ENCODE measurements at regions not wholly inside any gene's neighbourhood (a gene's known extent, or its start where the extent isn't known, plus 50 kb on each side); places are given as distances from the start of the nearest gene placed in this dataset.

GRCh38 chr4:57632564-57632963, 522.4 kb upstream of the IGFBP7 start:
- no peak overlapping the region for H3K4me3 ChIP-seq (ENCODE audit: low read depth, low read length)
- no peak for DNase-seq (ENCODE audit: low read depth)
- in situ Hi-C loops (cut with HindIII; ENCODE audit: low sequenced_read_pairs) = no loop called here
- TF ChIP-seq CTCF (IDR thresholded peaks at IDR 0.05; ENCODE audit: low read depth, low read length, missing control alignments) = no peak

- no peak for DNase-seq (ENCODE audit: low read depth)
- TF ChIP-seq CTCF (IDR thresholded peaks at IDR 0.05; ENCODE audit: low read depth, low read length, missing control alignments) = no peak
- in situ Hi-C loops (cut with HindIII; ENCODE audit: low sequenced_read_pairs) = no loop called here
- H3K4me3 ChIP-seq (ENCODE audit: low read depth, low read length) = no peak overlapping the region
Observed at GRCh38 chr4:57631147-57631546, 521.0 kb upstream of the IGFBP7 start.

- H3K4me3 ChIP-seq (ENCODE audit: low read depth, low read length) = no peak overlapping the region
- no peak for DNase-seq (ENCODE audit: low read depth)
- no peak for TF ChIP-seq CTCF (IDR thresholded peaks at IDR 0.05; ENCODE audit: low read depth, low read length, missing control alignments)
- in situ Hi-C loops (cut with HindIII; ENCODE audit: low sequenced_read_pairs) = no loop called here
Observed at GRCh38 chr4:57628004-57628403, 517.8 kb upstream of the IGFBP7 start.

- no peak overlapping the region for H3K4me3 ChIP-seq (ENCODE audit: low read depth, low read length)
- no peak for DNase-seq (ENCODE audit: low read depth)
- no peak for TF ChIP-seq CTCF (IDR thresholded peaks at IDR 0.05; ENCODE audit: low read depth, low read length, missing control alignments)
- in situ Hi-C loops (cut with HindIII; ENCODE audit: low sequenced_read_pairs) = no loop called here
Observed at GRCh38 chr4:57614257-57614932, 504.2 kb upstream of the IGFBP7 start.

- DNase-seq (ENCODE audit: low read depth) = no peak
- in situ Hi-C loops (cut with HindIII; ENCODE audit: low sequenced_read_pairs) = no loop called here
- H3K4me3 ChIP-seq (ENCODE audit: low read depth, low read length) = no peak overlapping the region
- no peak for TF ChIP-seq CTCF (IDR thresholded peaks at IDR 0.05; ENCODE audit: low read depth, low read length, missing control alignments)
Observed at GRCh38 chr4:57612279-57612678, 502.1 kb upstream of the IGFBP7 start.

GRCh38 chr4:57607566-57608180, 497.5 kb upstream of the IGFBP7 start:
- in situ Hi-C loops (cut with HindIII; ENCODE audit: low sequenced_read_pairs) = no loop called here
- TF ChIP-seq CTCF (IDR thresholded peaks at IDR 0.05; ENCODE audit: low read depth, low read length, missing control alignments) = no peak
- no peak for DNase-seq (ENCODE audit: low read depth)
- H3K4me3 ChIP-seq (ENCODE audit: low read depth, low read length) = no peak overlapping the region
